Nephron (organoid): ENCODE measurements at regions not wholly inside any gene's neighbourhood (a gene's known extent, or its start where the extent isn't known, plus 50 kb on each side); places are given as distances from the start of the nearest gene placed in this dataset.
"Not testable (repeated sequence)": the region's sequence is repeated elsewhere in the genome, so short reads cannot be mapped to it uniquely, and the experiment has no call there.

Experiments used
- H3K27ac Mint-ChIP-seq, 3 experiments: 2 replicates each; pipeline ENCODE4 v1.8.0; 2020; ENCODE audit warnings: mixed read lengths in 3 of 3, mild to moderate bottlenecking in 2 of 3, moderate library complexity in 1 of 3
- H3K27me3 Mint-ChIP-seq: 2 replicates; pipeline ENCODE4 v1.8.0; 2021; ENCODE audit warnings: low read depth, mild to moderate bottlenecking, moderate library complexity, mixed read lengths
- H3K36me3 Mint-ChIP-seq: 2 replicates; pipeline ENCODE4 v1.8.0; 2020; ENCODE audit warnings: low read depth, mixed read lengths
- H3K4me1 Mint-ChIP-seq: 2 replicates; pipeline ENCODE4 v1.8.0; 2020; ENCODE audit warnings: mixed read lengths
- H3K4me3 Mint-ChIP-seq, 3 experiments: 2 replicates each; pipeline ENCODE4 v1.8.0; 2020; ENCODE audit warnings: mild to moderate bottlenecking in 3 of 3, mixed read lengths in 3 of 3, moderate library complexity in 2 of 3
- H3K9me3 Mint-ChIP-seq: 2 replicates; pipeline ENCODE4 v1.8.0; 2020; ENCODE audit warnings: mixed read lengths
- TF ChIP-seq, protein P1 (sequence below), 3 experiments: fragments of 200-600 bp; sonication (generic); IDR thresholded peaks; one replicate each; pipeline ENCODE4 v1.5.0; 2021; ENCODE audit warnings: antibody characterized with exemption in 3 of 3; ENCODE audit not compliant: unreplicated experiment in 3 of 3

DNA sequence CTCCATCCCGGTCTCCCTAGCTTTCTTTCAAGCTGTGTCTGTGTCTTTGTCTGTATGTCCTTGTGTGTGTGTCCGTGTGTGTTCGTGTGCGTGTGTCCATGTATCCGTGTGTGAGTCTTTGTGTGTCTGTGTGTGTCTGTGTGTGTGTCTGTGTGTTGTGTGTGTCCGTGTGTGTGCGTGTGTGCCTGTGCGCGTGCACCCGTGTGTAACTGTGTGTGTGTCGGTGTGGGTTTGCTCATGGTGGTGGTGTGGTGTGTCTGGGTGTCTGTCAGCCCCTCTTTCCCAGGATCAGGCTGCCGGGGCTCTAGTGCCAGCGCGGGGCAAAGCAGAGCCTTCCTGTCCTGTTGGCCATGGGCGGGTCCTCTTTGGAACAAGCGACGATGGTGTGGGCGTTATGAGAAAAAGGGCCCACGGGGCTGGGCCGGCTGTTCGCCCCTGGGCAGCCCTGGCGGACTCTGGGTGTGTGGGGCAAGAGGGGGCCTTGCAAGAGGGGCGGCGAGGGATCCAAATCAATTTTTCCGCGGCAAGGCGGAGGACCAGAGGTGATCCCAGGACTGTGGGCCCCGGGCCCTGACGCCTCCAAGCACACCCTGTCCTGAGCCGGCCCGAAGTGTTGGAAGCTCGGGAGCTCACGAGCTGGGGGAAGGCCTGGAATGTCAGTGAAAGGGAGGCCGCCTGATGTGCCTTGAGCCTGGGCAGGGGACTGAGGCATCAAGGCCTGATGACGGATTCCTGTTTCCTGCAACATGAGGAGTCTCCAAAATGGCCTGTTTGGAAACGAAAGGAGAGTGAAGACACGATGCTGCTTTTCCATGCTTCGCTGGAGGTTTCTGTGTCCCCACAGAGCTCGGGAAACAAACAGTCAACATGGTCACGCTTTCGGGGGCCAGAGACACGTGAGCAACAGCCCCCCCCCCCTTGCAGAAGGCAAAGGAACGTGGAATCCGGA is 3929.2 kb upstream of the OR11H1 start:
- H3K27ac Mint-ChIP-seq: no peak overlapping the region

GRCh38 chr22:11599456-11599855 is 3928.5 kb upstream of the OR11H1 start:
- not testable (repeated sequence) for H3K4me3 Mint-ChIP-seq, H3K27ac Mint-ChIP-seq, H3K36me3 Mint-ChIP-seq, H3K27me3 Mint-ChIP-seq, H3K4me1 Mint-ChIP-seq
- H3K9me3 Mint-ChIP-seq: peaks cover 59% of the 10 kb centered on the region

More for the DNA sequence above, 3929.2 kb upstream of the OR11H1 start:
- TF ChIP-seq, protein P1, sequence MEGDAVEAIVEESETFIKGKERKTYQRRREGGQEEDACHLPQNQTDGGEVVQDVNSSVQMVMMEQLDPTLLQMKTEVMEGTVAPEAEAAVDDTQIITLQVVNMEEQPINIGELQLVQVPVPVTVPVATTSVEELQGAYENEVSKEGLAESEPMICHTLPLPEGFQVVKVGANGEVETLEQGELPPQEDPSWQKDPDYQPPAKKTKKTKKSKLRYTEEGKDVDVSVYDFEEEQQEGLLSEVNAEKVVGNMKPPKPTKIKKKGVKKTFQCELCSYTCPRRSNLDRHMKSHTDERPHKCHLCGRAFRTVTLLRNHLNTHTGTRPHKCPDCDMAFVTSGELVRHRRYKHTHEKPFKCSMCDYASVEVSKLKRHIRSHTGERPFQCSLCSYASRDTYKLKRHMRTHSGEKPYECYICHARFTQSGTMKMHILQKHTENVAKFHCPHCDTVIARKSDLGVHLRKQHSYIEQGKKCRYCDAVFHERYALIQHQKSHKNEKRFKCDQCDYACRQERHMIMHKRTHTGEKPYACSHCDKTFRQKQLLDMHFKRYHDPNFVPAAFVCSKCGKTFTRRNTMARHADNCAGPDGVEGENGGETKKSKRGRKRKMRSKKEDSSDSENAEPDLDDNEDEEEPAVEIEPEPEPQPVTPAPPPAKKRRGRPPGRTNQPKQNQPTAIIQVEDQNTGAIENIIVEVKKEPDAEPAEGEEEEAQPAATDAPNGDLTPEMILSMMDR (IDR thresholded peaks at IDR 0.05; ENCODE audit: unreplicated experiment in 3 of 3): no peak
- Mint-ChIP-seq H3K4me3 (no peak overlapping the region), H3K4me1 (no peaks in the 10 kb centered on the region), H3K9me3 (peaks cover 59% of the 10 kb centered on the region), H3K36me3 (peaks cover 9% of the 10 kb centered on the region), H3K27me3 (peaks cover 4% of the 10 kb centered on the region)

GRCh38 chr22:11600161-11600560 is 3927.8 kb upstream of the OR11H1 start:
- H3K9me3 Mint-ChIP-seq: peaks cover 62% of the 10 kb centered on the region
- H3K4me3 Mint-ChIP-seq, H3K27me3 Mint-ChIP-seq, H3K27ac Mint-ChIP-seq, H3K36me3 Mint-ChIP-seq, H3K4me1 Mint-ChIP-seq: not testable (repeated sequence)

DNA sequence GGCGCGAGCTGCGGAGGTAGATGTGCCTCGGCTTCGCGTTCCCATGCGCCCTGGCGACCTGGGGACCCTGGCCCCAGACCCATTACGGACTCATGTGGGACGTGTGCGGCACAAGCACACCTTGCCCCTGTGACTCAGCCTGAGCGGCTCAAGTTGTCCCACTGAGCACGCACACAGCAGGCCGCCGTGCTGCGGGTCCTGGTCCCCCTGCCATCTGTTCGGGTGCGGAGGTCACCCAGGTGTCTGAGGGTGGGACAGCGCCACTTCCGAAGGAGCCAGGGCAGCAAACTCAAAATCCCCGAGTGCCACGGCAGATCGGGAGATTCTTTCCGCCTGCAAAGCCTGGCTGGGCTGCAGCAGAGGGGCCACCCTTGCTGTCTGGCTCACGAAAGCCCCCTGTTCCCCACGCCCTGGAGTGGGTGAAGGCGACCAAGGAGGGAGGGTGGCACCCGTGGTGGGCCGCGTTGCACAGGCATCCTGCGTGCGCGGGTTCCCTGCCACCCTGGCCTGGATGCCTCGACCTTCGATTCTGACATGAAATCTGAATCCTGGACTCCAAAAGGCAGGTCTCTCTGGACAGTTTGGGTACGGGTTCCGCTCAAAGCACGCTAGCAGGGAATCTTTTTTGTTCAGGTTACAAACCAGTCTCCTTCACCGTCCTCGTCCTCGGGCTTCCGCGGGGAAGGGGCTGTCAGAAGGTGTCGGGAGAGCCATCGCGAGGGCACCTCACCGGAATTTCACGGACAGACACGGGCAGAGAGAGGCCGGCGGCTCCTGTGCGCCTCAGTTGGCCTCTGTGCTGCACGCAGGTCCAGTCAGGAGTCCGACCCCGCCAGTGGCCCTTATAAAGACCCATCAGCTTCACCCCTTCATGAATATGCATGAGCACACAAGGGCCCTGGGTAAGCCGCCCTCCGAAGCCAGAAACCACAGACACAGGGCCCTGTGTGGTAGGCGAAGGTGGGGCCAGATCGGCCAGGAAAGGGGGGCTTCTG is 3926.8 kb upstream of the OR11H1 start:
- not testable (repeated sequence) for H3K36me3 Mint-ChIP-seq, H3K4me3 Mint-ChIP-seq, H3K27ac Mint-ChIP-seq, H3K4me1 Mint-ChIP-seq, H3K27me3 Mint-ChIP-seq
- H3K9me3 Mint-ChIP-seq: peaks cover 60% of the 10 kb centered on the region

GRCh38 chr22:11604635-11605395 is 3923.2 kb upstream of the OR11H1 start:
- H3K9me3 Mint-ChIP-seq: peaks cover 65% of the 10 kb centered on the region
- H3K4me1 Mint-ChIP-seq, H3K27me3 Mint-ChIP-seq, H3K36me3 Mint-ChIP-seq, H3K27ac Mint-ChIP-seq, H3K4me3 Mint-ChIP-seq: not testable (repeated sequence)

GRCh38 chr22:11605468-11605981 is 3922.5 kb upstream of the OR11H1 start:
- TF ChIP-seq, protein P1 (IDR thresholded peaks at IDR 0.05; ENCODE audit: unreplicated experiment in 3 of 3): no peak
- H3K9me3 Mint-ChIP-seq: peaks cover 66% of the 10 kb centered on the region

GRCh38 chr22:11606047-11607000 is 3921.7 kb upstream of the OR11H1 start:
- not testable (repeated sequence) for H3K27me3 Mint-ChIP-seq, H3K4me1 Mint-ChIP-seq, H3K4me3 Mint-ChIP-seq, H3K27ac Mint-ChIP-seq
- Mint-ChIP-seq H3K36me3 (peaks cover 15% of the 10 kb centered on the region), H3K9me3 (peaks cover 68% of the 10 kb centered on the region)

More at GRCh38 chr22:11605468-11605981, 3922.5 kb upstream of the OR11H1 start:
- Mint-ChIP-seq H3K27me3 (no peaks in the 10 kb centered on the region), H3K4me1 (no peaks in the 10 kb centered on the region), H3K4me3 (no peak overlapping the region), H3K36me3 (peaks cover 9% of the 10 kb centered on the region), H3K27ac (no peak overlapping the region)

GRCh38 chr22:11607215-11607614 is 3920.8 kb upstream of the OR11H1 start:
- not testable (repeated sequence) for H3K4me3 Mint-ChIP-seq, H3K4me1 Mint-ChIP-seq, H3K27me3 Mint-ChIP-seq, H3K27ac Mint-ChIP-seq
- Mint-ChIP-seq H3K9me3 (peaks cover 69% of the 10 kb centered on the region), H3K36me3 (peaks cover 19% of the 10 kb centered on the region)

DNA sequence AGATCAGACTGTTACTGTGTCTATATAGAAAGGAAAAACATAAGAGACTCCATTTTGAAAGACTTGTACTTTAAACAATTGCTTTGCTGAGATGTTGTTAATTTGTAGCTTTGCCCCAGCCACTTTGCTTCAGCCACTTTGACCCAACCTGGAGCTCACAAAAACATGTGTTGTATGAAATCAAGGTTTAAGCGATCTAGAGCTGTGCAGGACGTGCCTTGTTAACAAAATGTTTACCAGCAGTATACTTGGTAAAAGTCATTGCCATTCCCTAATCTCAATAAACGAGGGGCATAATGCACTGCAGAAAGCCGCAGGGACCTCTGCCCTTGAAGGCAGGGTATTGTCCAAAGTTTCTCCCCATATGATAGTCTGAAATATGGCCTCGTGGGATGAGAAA is 3919.5 kb upstream of the OR11H1 start:
- peaks cover 75% of the 10 kb centered on the region for H3K9me3 Mint-ChIP-seq
- H3K27me3 Mint-ChIP-seq, H3K27ac Mint-ChIP-seq, H3K4me3 Mint-ChIP-seq, H3K4me1 Mint-ChIP-seq: not testable (repeated sequence)
- H3K36me3 Mint-ChIP-seq: peaks cover 24% of the 10 kb centered on the region

DNA sequence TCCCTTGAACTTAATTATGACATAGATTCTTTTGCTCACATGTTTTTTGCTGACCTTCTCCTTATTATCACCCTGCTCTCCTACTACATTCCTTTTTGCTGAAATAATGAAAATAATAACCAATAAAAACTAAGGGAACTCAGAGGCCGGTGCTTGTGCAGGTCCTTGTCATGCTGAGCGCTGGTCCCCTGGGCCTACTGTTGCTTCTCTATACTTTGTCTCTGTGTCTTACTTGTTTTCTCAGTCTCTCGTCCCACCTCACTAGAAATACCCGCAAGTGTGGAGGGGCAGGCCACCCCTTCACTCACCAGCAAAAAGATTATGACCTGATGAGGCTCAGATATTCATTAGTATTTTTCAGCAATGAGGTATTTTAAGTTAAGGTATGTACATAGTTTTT is 3918.8 kb upstream of the OR11H1 start:
- H3K4me1 Mint-ChIP-seq, H3K27me3 Mint-ChIP-seq: not testable (repeated sequence)
- peaks cover 77% of the 10 kb centered on the region for H3K9me3 Mint-ChIP-seq

GRCh38 chr22:11611280-11611679 is 3916.7 kb upstream of the OR11H1 start:
- H3K27ac Mint-ChIP-seq, H3K4me1 Mint-ChIP-seq, H3K4me3 Mint-ChIP-seq, H3K27me3 Mint-ChIP-seq: not testable (repeated sequence)
- H3K9me3 Mint-ChIP-seq: peaks cover 86% of the 10 kb centered on the region
- H3K36me3 Mint-ChIP-seq: peaks cover 37% of the 10 kb centered on the region

More for the DNA sequence above, 3918.8 kb upstream of the OR11H1 start:
- H3K36me3 Mint-ChIP-seq: peaks cover 25% of the 10 kb centered on the region
- not testable (repeated sequence) for H3K4me3 Mint-ChIP-seq, H3K27ac Mint-ChIP-seq
